GM12892 (cell line): ENCODE measurements at regions not wholly inside any gene's neighbourhood (a gene's known extent, or its start where the extent isn't known, plus 50 kb on each side); places are given as distances from the start of the nearest gene placed in this dataset.

Experiments
- DNase-seq: peaks from one replicate; pipeline ENCODE4 v3.0.0; 2011; ENCODE audit not compliant: insufficient read length
- FAIRE-seq: peaks from 2 replicates; lab custom pipeline; 2011; peaks lifted over from hg19 to GRCh38; lab: Jason Lieb, UNC
- POLR2A ChIP-seq: IDR thresholded peaks from 2 replicates; pipeline ENCODE4 v1.6.1; 2011; ENCODE audit warnings: low read depth, low read length, control low read depth
- POLR2AphosphoS5 ChIP-seq: IDR thresholded peaks from 2 replicates; pipeline ENCODE4 v1.6.1; 2011; ENCODE audit warnings: low read depth, low read length, control low read depth
- TAF1 ChIP-seq: IDR thresholded peaks from 2 replicates; pipeline ENCODE4 v1.6.1; 2011; ENCODE audit warnings: low read depth, mild to moderate bottlenecking, control low read depth, low read length, borderline replicate concordance

DNA sequence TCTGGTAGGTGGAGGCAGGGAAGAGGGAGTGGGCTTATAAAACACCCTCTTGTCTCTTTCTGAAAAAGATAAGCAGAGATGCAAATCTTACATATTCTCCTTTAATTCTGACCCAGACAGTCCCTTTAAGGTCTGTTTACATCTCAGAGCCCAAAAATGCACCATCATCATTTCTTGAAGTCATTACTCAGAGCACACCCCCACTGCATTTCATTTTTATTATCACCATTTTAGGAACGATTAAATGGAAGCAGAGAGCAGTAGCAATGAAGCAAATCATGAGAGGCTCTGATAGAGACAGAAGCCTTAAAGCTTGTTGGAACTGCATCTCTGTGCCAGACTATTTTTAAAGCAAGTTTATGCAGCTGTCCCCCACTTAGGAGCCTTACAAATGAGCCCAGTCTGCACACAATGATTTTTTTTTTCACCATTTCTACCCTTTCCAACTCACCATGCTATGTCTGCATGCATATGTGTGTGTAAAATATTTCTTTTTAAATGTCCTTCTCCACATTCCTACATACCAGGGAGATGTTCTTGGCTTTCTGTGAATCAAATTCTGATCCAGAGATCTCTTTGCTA lies 311.0 kb downstream of the GRIN2B start:
- FAIRE-seq (no peak), DNase-seq (no peak)
- no peak for TF ChIP-seq TAF1
- TF ChIP-seq POLR2AphosphoS5: no peak
- TF ChIP-seq POLR2A: no peak

GRCh38 chr12:13668880-13669279 lies 312.5 kb downstream of the GRIN2B start:
- FAIRE-seq: no peak
- TF ChIP-seq POLR2A: no peak
- no peak for TF ChIP-seq POLR2AphosphoS5
- TF ChIP-seq TAF1: no peak
- no peak for DNase-seq

DNA sequence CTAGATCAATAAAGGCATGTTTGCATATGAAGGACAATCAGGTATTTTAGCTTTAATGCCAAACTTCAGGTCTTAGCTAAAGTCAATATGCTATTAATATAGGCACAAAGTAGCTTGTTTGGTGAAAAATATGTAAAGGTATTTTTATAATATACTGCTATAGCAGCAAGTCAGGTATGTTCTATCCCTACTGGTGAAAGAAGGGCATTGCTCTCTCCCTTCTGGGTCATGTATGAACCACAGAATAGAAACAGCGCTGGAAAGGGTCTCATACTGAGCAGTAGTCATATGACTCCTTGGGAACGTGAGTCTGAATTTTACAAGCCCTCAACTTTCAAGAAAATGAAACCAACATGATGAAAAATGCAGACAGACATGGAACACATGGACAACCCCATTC lies 314.6 kb downstream of the GRIN2B start:
- DNase-seq (no peak), FAIRE-seq (no peak)
- TF ChIP-seq TAF1 (no peak), POLR2A (no peak), POLR2AphosphoS5 (no peak)

DNA sequence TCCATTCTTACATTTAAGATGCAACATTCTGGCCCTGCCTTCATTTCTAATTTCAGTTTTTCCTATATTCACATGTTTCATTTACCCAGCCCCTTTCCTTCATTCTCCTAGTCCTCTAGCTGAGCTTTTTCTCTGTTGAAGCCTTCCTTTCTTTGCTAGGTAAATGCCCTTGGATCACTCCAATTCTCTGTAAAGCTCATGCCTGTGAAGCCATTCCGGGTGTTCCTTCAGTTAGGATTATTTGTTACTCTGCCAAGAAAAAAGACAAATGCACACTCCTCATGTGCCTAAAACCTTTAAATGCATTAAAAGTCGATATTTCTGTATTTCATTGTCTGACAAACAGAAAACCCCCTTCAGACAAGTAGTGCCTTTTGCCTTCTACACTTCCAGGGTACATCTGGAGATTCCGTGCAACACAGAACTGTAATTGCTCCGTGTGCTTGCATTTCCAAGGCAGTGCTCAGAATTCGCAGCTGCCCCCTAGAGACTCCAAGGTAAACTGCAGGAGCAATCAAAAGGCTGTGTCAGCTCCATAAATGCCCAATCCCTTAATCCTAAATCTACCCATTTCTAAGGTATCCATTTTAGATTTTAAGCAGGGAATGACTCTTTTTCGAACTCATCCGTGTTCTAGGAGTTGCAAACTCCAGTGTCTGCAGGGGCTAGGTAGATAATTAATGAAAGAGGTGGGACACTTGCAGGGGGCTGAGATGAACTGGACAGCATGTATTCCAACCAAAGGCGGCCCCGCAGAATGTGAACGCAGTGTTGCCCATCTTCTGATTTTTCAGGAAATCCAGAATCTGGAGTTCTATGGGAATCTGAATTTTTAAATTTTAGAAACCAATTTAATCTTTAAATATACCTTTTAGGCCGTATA lies 320.2 kb downstream of the GRIN2B start:
- FAIRE-seq (peak; percentile 50), DNase-seq (no peak)
- TF ChIP-seq POLR2AphosphoS5 (no peak), POLR2A (no peak), TAF1 (no peak)

DNA sequence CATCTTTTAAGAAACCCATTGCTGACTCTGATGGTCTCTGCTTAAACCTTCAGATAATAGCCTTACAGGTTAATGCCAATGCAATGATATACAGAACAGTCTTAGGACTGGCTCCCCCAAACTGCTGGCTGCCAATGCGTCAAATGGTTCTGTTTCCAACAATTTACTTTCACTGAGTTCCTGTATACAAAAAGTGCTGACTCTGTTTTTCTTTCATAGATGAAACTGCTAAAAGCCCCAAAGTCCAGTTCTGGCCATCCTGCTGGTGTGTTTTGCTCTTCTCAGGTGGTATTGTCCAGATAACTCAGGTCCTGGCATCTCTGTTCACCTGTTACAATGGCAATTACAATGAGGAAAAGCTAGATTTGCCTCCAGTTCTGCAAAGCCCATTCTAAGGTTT lies 326.9 kb downstream of the GRIN2B start:
- TF ChIP-seq TAF1 (no peak), POLR2AphosphoS5 (no peak), POLR2A (no peak)
- DNase-seq (no peak), FAIRE-seq (no peak)

GRCh38 chr12:13652105-13652504 lies 329.3 kb downstream of the GRIN2B start:
- TF ChIP-seq TAF1: no peak
- no peak for TF ChIP-seq POLR2A
- no peak for TF ChIP-seq POLR2AphosphoS5
- no peak for FAIRE-seq
- no peak for DNase-seq

GRCh38 chr12:13635709-13636108 lies 345.7 kb downstream of the GRIN2B start:
- DNase-seq: no peak
- TF ChIP-seq POLR2A (no peak), POLR2AphosphoS5 (no peak)
- FAIRE-seq: no peak

DNA sequence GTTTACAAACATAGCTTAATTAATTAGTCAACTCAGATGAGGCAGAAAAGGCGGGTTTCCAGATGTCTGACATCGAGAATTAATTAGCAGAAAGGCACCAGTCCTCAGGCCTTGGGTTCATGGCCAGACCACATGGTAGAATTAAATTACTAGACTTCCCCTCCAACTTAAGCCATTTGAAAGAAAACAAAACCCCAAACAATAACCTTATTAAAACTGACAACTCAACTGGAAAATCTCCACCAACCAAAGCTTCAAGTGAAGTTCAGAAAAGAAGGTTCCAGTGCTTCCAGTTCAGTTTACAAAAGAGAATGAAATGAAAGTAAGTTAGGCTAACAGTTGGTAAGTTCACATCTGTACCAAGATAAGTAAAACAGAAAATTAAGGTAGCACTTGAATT lies 349.5 kb downstream of the GRIN2B start:
- TF ChIP-seq POLR2AphosphoS5: no peak
- TF ChIP-seq TAF1: no peak
- no peak for TF ChIP-seq POLR2A
- no peak for DNase-seq
- FAIRE-seq: no peak

DNA sequence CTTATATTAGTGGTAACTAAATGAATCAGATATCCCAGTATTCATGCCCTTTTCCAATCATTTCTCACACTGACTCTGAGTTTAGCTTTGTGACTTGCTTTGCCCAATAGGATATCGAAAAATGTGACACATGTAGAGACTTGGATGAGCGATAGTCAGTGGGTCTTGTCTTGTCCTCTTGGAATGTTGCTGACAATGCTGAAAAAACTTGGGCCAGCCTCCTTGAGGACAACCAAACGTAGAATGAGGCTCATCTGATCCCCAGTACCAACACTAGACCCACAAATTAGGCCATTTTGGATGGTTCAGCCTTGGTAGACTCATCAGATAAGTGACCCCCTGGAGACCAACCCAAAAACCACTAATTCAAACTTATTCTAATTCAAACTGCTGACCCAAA lies 351.0 kb downstream of the GRIN2B start:
- DNase-seq (no peak), FAIRE-seq (no peak)
- TF ChIP-seq POLR2AphosphoS5 (no peak), POLR2A (no peak), TAF1 (no peak)

- TF ChIP-seq TAF1 (no peak), POLR2AphosphoS5 (no peak), POLR2A (no peak)
- no peak for FAIRE-seq
- DNase-seq: no peak
Measured at GRCh38 chr12:13628067-13628466, 353.3 kb downstream of the GRIN2B start.

- TF ChIP-seq POLR2A (no peak), TAF1 (no peak), POLR2AphosphoS5 (no peak)
- FAIRE-seq (no peak), DNase-seq (no peak)
Measured at GRCh38 chr12:13627536-13627935, 353.9 kb downstream of the GRIN2B start.

DNA sequence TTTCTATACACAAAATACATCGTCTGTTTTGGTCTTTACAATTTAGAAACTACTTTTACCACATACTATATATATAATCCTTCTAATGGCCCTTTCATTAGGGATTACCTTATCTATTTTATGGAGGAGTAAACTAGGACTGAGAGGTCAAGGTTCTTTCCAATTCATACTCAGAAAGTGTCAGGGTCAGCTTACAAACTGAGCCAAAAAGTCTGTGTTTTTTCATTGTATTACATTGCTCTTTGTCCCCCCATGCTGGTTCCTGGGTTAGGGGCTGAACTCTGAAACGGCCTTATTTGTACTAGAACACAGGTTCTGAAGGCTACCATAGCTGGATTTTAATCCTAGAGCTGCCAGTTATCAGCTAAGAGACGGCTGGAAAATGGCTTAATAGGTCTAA lies 368.1 kb downstream of the GRIN2B start:
- no peak for FAIRE-seq
- no peak for DNase-seq
- TF ChIP-seq POLR2A: no peak
- TF ChIP-seq POLR2AphosphoS5: no peak
- TF ChIP-seq TAF1: no peak
